ENCODE measurements at regions not wholly inside any gene's neighbourhood (a gene's known extent, or its start where the extent isn't known, plus 50 kb on each side); places are given as distances from the start of the nearest gene placed in this dataset.

GRCh38 chr9:29800821-29801220 is 2227.5 kb upstream of the C9orf72 start:
- DNase-seq, result no peak

- DNase-seq, result no peak
Observed at GRCh38 chr9:29802454-29802853, 2229.2 kb upstream of the C9orf72 start.

- DNase-seq, result no peak
Observed at GRCh38 chr9:29806937-29807618, 2233.8 kb upstream of the C9orf72 start.

GRCh38 chr9:29816954-29817703 is 2243.8 kb upstream of the C9orf72 start:
- DNase-seq, result no peak

GRCh38 chr9:29822458-29822857 is 2249.2 kb upstream of the C9orf72 start:
- DNase-seq, result no peak

GRCh38 chr9:29826421-29826820 is 2253.1 kb upstream of the C9orf72 start:
- DNase-seq, result no peak

- DNase-seq, result peak; percentile 1
Observed at GRCh38 chr9:29830821-29831220, 2257.5 kb upstream of the C9orf72 start.

- DNase-seq, result no peak
Observed at GRCh38 chr9:29838491-29839020, 2265.3 kb upstream of the C9orf72 start.

- no peak for DNase-seq
Observed at GRCh38 chr9:29844251-29844650, 2271.0 kb upstream of the C9orf72 start.

GRCh38 chr9:29850664-29851063 is 2277.4 kb upstream of the C9orf72 start:
- DNase-seq, result no peak

GRCh38 chr9:29861803-29862202 is 2288.5 kb upstream of the C9orf72 start:
- no peak for DNase-seq

GRCh38 chr9:29865764-29866313 is 2292.6 kb upstream of the C9orf72 start:
- DNase-seq, result no peak

- DNase-seq, result no peak
Observed at GRCh38 chr9:29866556-29866955, 2293.3 kb upstream of the C9orf72 start.

- DNase-seq, result no peak
Observed at GRCh38 chr9:29873579-29873978, 2300.3 kb upstream of the C9orf72 start.

GRCh38 chr9:29875547-29875946 is 2302.3 kb upstream of the C9orf72 start:
- no peak for DNase-seq

- DNase-seq, result no peak
Observed at GRCh38 chr9:29882767-29883166, 2309.5 kb upstream of the C9orf72 start.

GRCh38 chr9:29906065-29906464 is 2332.8 kb upstream of the C9orf72 start:
- DNase-seq, result no peak

GRCh38 chr9:29928072-29928471 is 2354.8 kb upstream of the C9orf72 start:
- no peak for DNase-seq

- no peak for DNase-seq
Observed at GRCh38 chr9:29939559-29939958, 2366.3 kb upstream of the C9orf72 start.

GRCh38 chr9:29945012-29945411 is 2371.7 kb upstream of the C9orf72 start:
- DNase-seq, result no peak

GRCh38 chr9:29958469-29958868 is 2385.2 kb upstream of the C9orf72 start:
- no peak for DNase-seq

GRCh38 chr9:29965834-29966233 is 2392.6 kb upstream of the C9orf72 start:
- DNase-seq, result no peak

GRCh38 chr9:29966247-29966646 is 2393.0 kb upstream of the C9orf72 start:
- no peak for DNase-seq

GRCh38 chr9:29968831-29969230 is 2395.6 kb upstream of the C9orf72 start:
- DNase-seq, result no peak
